ENCODE measurements at regions not wholly inside any gene's neighbourhood (a gene's known extent, or its start where the extent isn't known, plus 50 kb on each side); places are given as distances from the start of the nearest gene placed in this dataset.
A peak's percentile ranks its signal among the peaks of the same experiment; 100 is the strongest.

GRCh38 chr7:21361413-21362125, 66.3 kb upstream of the SP4 start:
- DNase-seq (ENCODE audit: low read depth): no peak

GRCh38 chr7:21364801-21365271, 63.0 kb upstream of the SP4 start:
- DNase-seq (ENCODE audit: low read depth): no peak

- peak; percentile 30 for DNase-seq (ENCODE audit: low read depth)
These were observed 61.8 kb upstream of the SP4 start for GRCh38 chr7:21365866-21366624.

GRCh38 chr7:21367081-21367480, 60.8 kb upstream of the SP4 start:
- no peak for DNase-seq (ENCODE audit: low read depth)

GRCh38 chr7:21367537-21367936, 60.3 kb upstream of the SP4 start:
- DNase-seq (ENCODE audit: low read depth): no peak

GRCh38 chr7:21368317-21368716, 59.6 kb upstream of the SP4 start:
- DNase-seq (ENCODE audit: low read depth): no peak

- no peak for DNase-seq (ENCODE audit: low read depth)
These were observed 57.5 kb upstream of the SP4 start for GRCh38 chr7:21370283-21370982.

GRCh38 chr7:21371360-21371759, 56.5 kb upstream of the SP4 start:
- no peak for DNase-seq (ENCODE audit: low read depth)

- no peak for DNase-seq (ENCODE audit: low read depth)
These were observed 54.9 kb upstream of the SP4 start for GRCh38 chr7:21373031-21373430.

- DNase-seq (ENCODE audit: low read depth): no peak
These were observed 53.7 kb upstream of the SP4 start for GRCh38 chr7:21374134-21374533.

GRCh38 chr7:21377545-21377944, 50.3 kb upstream of the SP4 start:
- no peak for DNase-seq (ENCODE audit: low read depth)

All from non-pigmented ciliary epithelial cell (primary cell).